Activated CD4-positive, alpha-beta T cell treated with anti-CD3 and anti-CD28 coated beads for 24 hours (primary cell): ENCODE measurements at regions not wholly inside any gene's neighbourhood (a gene's known extent, or its start where the extent isn't known, plus 50 kb on each side); places are given as distances from the start of the nearest gene placed in this dataset.

ENCODE experiments used
- DNase-seq, 2 donors: peaks; one replicate each; pipeline ENCODE4 v3.0.0-alpha.2; 2020; ENCODE audit warnings: low read depth in 2 of 2

DNA sequence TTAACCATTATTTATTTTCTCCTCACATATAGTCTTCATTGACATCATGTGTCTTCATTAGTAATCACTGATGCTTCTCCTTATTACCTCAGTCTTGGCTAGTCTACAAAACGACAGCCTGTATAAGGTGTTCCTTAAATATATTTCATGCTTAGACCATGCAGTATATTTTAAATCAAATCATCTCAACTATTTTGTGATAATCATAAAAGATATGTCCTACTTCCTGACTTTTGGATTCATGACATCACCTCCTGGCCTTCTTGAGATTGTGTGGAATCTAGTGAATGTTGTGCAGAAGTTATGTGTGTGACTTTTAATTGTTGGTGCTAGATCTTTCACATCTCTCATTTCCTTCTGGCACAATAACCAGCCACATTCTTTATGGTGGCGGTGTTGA is 1339.3 kb upstream of the C9orf72 start:
- DNase-seq: no peak

DNA sequence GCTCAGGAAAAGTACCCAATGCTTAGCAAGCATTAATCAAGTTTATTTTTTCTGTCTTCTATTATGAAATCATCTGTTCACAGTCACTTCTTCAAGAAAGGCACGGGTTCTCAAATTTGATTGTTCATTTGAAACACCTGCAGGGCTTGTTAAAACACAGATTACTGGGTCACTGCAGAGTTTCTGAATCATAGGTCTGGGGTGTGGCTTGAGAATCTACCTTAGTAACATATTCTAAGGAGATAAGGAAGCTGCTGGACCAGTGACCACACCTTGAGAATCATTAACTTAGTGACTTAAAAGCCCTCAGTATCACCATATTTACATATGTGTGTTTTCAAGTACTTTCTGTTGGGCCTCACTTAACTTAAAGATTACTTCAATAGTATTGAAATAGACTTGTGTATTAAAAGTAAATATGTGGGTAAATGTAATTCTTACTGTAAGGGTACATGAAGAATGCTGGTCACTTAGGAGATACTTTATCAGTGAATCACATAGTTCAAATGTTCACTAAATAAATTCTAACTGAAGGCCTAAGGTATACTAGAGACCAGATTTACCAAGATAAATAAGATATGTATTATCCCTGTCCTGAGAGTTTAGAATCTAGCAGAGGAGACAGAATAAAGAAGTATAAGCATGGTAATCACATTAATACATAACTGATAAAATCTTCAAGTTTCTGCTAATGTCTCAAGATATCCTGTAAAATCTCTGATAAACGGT is 1342.1 kb upstream of the C9orf72 start:
- no peak for DNase-seq

DNA sequence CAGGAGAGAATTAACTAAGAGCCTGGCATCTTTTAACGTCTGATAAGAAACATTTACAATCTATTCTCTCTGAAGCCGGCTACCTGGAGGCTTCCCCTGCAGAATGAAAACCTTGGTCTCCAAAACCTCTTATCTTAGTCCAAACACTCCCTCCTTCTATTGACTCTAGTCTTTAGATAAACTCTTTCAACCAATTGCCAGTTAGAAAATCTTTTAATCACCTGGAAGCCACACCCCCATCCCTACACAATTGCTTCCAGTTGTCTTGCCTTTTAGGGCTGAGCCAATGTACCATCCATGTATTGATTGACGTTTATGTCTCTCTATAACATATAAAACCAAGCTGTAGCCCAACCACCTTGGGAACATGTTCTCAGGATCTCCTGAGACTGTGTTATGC is 1343.1 kb upstream of the C9orf72 start:
- DNase-seq: no peak

DNA sequence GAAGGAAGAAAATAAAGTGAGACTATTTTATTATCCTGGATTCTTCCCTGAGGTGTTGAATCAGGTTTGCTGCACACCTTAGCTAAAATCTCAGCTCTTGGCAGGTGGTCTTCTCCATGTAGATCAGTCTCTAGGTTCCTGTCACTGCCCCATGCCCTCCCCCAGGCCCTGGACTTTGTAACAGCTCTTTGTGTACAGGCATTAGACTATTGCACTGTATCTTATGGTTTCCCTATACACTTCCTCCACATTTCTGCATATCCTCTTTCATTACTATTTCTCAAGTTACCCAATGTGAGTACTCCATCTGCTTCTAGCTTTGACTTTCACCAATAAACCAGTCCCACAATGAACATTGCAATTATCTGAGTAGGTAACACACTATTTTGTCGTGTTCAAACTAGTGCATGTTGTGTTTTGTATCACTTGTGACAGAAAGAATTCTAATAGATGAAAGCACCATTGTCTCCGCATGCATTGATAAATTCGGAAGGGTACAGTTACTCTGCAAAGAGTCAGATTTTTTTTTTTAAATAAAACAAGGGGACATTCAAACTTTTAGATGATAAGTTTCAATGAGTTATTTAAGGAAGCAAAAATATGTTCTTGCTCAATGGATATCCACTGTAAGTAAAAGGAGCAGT is 1348.7 kb upstream of the C9orf72 start:
- no peak for DNase-seq

DNA sequence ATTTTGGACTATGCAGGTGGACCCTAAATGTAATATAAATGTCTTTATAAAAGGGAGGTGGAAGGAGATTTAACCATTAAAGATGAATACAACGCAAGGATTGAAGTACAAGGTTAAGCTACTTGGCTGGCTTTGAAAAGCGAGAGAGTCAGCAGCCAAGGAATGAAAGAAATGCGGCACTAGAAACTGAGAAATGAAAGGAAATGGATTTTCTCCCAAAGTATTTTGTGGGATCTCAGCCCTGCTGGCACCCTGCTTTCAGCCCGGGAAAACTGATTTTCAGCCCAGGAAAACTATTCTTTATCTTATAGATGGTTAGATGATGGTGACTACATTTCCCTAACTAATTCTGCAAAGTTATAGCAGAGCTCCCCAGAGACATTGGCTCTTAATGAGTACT is 1349.6 kb upstream of the C9orf72 start:
- no peak for DNase-seq

DNA sequence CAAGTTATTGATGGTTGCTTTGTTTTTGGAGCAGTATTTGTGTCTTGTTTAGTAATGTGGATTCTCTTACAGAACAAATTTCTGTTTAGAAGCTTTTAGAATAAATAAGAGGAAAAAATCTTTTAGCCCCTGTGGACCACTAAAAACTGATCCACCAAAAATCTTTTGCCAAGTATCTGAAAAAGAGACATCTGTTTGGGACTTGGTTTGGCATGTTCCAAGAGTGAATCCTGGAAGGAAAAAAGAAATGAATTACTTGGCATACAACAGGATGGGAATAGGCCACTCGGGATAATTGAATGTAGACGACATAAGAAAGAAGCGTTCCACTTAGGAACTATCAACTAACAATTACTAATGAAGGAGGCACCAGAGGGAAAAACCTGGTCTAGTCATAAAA is 1350.1 kb upstream of the C9orf72 start:
- no peak for DNase-seq

DNA sequence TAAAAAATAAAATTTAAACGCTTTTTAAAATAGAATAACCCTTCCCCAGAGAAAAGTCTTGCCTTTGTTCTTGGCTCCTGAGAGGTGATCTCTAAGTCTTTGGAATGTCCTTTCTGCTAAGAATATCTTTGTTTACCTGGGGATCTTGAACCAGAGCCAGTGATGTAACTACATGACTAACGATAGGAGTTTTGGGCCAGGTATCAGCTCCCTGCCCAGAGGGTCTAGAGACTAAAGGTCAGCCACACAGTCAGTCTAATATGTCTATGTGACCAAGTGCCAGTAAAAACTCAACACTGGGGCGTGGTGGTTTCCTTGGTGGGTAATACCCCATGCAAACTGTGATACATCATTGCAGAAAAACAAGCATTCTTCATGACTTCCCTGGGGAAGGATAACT is 1351.9 kb upstream of the C9orf72 start:
- no peak for DNase-seq

DNA sequence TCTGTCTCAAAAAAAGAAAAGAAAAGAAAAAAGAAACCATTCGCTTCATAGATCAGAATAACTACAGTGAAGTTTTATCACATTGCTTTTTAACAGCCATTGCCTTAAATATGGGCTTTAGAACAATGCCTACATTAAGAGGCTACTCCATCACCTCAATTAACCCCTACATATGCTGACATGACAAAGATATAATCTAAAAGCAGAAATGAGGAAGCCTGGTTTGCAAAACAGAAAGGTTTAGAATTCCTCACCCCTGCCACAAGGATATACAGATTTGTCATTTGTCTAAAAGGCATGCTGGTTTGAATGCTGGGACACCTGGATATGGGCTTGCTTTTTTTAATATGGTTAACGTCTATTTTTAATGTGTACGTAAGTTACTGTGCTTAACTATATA is 1353.0 kb upstream of the C9orf72 start:
- no peak for DNase-seq

DNA sequence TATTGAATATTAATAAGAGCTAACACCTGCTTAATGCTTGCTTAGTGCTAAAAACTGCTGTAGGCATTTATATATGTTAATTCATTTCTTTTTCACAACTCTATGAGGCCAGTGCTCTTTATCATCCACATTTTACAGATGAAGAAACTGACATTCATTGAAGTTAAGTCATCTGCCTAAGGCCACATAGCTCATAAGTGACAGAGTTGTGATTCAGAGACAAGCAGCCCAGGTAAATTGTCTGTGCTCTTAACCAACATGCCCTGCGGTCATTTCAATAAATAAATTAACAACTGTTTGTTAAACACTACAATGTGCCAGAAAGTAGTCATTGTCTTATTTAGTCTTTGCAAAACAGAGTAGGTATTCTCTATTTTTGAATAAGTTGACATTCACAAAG is 1354.4 kb upstream of the C9orf72 start:
- DNase-seq: no peak

DNA sequence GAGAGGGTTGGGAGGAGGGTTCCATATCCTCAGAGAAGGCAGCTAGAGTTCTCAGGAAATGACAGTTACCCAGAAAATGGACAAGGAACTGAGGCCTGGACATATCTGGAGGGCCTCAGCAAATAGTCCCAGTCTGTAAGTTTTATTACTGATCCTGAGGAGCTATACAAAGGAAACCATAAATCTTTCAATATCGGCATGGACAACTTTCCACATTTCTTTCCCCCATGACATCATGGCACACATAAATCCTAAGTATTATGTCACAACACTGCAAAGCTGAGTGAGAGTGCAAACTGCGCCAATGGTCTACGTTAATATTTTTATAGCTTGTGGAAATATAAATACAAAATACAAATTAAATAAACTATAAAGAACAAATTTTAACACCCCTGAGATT is 1356.2 kb upstream of the C9orf72 start:
- no peak for DNase-seq

DNA sequence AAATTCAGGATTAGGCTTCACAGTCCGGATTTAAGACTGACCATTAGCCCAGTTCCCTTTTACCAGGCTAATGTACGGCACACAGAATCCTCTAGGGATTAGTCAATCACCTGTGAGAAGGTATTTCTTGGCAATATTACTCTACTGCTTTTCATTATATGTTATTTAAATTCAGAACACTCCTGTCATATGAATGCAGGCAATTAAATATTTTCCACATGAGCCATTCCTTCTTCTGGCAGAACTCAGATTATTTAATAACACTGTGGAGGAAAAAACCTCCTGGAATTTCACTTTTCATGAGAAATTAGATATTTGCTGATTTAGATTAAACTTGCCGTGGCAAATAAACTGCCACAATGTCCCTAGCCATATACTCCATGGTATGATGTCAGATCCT is 1357.5 kb upstream of the C9orf72 start:
- no peak for DNase-seq

DNA sequence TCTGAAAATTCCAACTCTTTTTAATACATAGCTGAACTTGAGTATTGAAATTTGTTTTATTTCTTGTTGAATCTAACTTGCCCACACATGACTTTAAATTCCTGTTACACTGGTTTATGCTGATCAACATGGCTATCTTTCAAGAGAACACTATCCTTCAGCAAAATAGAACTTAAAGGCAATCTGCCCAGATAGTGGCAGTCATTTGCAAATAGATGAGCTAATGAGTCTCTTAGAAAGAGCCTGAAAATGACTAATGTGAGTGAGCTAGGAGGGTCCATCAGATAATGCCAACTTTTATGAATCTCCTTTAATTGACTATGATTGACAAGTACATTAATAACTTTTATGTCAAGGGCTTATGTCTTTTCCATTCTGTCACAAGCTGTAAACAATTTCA is 1360.8 kb upstream of the C9orf72 start:
- no peak for DNase-seq

DNA sequence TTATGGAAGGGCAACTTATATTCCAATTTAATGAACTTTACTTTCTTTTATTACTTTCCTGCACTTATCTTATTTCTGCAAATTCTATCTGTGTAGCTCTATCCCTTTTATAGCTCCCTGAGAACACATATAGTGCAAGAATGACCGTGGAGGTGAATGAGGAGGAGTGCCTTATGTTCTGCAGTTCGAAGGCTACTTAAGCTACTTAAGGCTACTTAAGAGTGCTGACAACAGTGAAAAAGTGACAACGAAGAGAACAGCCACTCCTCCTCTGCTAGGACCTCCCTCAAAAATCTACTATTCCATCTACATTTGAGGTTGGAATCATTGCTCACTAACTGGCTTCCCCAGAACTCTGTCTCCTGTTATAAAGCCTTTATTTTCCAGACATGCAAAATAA is 1365.7 kb upstream of the C9orf72 start:
- no peak for DNase-seq

DNA sequence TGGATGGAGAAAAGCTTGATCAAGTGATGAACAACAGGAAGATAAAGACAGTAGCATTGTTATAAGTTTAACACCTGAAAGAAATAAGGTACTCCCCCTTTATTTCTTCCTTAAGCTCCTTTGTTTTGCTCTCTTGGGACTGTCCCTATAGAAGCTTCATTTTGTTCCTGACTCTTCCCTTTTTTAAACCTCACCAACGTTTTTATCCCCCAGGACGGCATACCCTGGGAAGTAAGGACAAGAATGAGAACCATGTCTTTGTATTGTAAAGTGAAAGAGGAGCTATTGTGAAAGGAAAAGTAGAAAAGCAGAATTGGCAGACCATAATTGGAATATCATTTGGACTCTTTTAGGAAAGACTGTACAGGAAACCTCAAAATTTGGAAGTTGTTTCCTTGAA is 1368.6 kb upstream of the C9orf72 start:
- DNase-seq: no peak

DNA sequence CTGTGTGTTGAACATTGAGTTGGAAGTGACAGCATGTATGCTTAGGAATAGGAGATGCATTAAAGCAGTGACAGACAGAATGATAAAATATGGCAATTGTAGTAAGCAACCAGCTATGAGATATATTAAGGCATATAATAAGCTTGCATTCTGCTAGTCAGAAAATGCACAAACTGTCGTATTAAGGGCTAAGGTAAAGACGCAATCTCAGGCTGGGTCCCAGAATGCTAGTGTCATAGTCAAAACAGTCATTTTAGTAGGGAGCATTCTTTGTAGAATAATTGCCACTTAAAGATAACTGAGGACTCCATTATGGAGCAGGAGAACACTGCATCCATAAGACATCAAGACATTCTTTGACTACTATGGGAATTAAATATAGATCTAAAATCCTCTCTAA is 1369.7 kb upstream of the C9orf72 start:
- DNase-seq: no peak

DNA sequence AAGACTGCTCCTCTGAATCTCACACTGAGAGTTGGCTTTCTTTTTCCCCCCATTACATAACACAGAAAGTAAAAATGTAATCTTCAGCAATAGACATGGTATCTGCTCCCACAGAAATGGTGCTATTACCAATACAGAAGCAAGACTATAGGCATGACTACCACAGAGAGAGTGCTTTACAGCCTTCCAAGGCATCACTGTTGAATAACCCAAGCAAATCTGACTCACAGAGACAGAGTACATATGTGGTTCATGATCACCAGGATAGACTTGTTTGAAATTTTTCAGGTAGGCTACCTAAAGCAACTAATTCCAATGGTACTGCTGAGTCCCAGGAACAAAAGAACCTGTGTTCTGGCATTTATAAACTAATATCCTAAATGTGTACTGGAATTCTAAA is 1373.4 kb upstream of the C9orf72 start:
- DNase-seq: no peak

DNA sequence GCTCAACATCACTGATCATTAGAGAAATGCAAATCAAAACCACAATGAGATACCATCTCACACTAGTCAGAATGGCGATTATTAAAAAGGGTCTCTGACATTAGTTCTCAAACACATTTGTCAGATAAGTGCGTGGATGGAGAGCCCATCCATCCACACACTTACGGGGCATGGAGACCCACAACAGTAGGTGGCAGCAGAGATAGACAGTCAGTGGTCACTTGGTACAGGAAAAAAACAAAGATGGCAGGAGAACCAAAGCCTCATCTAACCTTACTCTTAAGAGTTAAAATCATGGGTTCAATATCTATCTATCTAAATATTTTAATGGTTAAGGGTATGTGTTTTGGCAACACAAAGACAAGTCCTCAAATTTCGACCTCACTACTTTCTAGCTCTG is 1378.7 kb upstream of the C9orf72 start:
- DNase-seq: no peak

DNA sequence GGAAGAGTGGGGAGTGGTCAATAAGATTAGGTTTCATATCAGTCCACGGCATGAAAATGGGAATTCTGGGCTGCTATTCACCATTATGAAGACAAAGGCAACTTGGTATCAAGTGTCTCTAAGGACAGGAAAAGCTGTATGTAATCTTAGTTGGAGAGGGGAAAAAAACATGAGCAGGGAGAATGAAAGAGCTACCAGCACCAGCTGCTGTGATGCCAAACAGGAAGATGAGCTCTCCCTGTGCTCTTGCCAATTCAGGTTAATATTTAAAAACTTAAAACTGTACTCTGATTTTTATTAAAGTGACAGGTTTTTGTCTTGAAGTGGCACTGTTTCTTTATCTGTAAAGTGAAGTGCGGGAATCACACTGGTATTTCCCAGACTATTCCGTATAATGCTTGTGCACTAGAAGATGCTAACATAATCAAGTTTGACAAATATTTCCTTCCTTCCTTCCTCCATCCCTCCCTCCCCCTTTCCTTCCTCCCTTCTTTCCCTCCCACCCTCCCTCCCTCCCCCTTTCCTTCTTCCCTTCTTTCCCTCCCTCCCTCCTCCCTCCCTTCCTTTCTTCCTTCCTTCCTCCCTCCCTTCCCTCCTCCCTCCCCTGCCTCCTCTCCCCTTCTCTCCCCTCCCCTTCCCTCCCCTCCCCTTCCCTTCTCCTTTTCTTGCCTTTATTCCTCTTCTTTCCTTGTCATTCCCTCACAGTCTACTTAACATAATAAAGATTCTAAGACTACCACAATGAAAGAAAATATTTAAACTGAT is 1383.0 kb upstream of the C9orf72 start:
- no peak for DNase-seq

DNA sequence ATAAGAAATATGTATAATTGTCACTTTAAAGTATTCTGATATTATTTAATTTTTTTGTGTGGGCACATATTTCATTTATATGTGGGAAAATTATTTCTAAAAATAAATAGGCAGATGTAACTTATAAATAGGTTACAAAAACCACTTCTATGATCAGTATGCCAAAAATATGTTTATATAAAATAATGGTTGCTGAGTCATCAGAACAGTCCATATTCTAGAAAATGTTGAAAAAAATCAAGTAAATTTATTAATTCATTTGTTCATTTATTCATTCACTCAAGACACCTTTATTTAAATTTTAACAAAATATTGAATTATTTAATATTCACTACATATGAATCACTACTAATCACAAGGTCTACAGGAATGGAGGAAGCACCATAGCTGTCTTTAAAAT is 1387.3 kb upstream of the C9orf72 start:
- no peak for DNase-seq

DNA sequence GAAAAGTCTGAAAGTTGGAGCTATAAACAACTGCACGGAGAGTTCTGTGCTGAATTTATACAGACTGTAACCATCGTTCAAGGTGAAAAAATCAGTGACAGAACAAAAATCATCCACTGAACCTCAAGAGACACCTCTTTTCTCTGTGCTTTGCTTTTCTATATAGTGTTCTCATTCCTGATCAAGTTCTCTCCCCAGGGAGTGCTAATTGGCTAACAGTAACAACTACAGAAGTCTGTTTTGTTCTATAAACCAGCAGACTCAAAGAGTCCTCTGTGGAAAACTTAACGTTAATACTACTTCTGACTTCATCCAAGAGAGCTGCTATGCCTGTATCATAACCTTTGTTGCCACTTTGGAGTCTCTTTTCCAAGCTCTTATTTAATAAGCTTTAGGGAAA is 1388.3 kb upstream of the C9orf72 start:
- DNase-seq: no peak

DNA sequence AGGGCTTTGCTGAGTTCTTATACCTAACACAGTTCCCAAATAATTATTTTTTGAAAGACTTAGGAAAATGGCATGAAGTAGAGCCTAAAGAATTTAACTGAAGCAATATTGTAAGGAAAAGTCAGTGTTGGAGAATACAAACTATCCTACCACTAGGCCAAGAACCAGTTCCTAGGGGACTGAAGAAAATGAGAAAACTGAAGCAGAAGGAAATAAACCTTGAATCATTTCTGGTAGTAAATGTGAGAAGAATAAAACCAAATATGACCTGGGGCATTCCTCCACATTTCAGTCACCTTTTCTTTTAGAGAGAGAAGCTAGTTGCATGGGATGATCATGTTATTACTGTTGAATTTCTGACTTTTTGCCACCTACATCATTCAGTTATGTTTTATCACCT is 1393.9 kb upstream of the C9orf72 start:
- DNase-seq: no peak

DNA sequence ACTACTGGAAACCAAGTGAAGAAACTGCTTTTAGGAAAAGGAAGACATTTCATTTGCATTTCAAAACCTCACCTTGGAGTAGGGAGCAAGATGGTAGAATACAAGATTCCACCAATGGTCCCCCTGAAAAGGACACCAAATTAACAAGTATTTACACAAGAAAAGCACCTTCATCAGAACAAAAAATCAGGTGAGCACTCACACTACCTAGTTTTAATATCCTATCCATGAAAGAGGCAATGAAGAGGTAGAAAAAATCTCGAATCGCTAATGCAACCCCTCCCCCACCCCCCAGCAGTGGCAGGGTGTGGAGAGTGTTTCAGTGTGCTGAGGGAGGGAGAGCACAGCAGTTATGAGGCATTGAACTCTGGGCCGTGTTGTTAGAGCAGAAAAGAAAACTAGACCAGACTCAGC is 1397.0 kb upstream of the C9orf72 start:
- no peak for DNase-seq

DNA sequence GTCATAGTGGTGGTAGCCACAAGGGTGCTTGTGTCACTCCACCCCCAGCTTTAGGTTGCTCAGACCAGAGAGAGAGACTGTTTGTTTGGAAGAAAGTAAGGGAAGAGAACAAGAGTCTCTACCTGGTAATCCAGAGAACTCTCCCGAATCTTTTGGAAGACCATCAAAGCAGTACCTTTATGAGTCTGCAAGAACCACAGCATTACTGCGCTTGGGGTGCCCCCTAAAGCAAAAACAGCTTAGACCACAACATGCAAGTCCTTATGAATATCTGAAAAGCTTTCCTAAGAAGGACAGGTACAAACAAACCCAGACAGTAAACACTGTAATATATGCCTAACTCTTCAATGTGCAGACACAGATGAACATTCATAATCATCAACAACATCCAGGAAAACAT is 1398.6 kb upstream of the C9orf72 start:
- DNase-seq: no peak
